DND-41 (cell line): ENCODE measurements at regions not wholly inside any gene's neighbourhood (a gene's known extent, or its start where the extent isn't known, plus 50 kb on each side); places are given as distances from the start of the nearest gene placed in this dataset.

Experiments
- CTCF ChIP-seq: IDR thresholded peaks from 2 replicates; pipeline ENCODE4 v1.5.1; 2012; ENCODE audit warnings: borderline replicate concordance, low read length, moderate library complexity, mild to moderate bottlenecking; ENCODE audit not compliant: poor library complexity, severe bottlenecking; ENCODE audit errors: extremely low read depth
- EZH2 ChIP-seq: IDR thresholded peaks from 3 replicates; pipeline ENCODE4 v1.6.1; 2012; ENCODE audit warnings: borderline replicate concordance, low read depth, mild to moderate bottlenecking, moderate library complexity, low read length, inconsistent platforms; ENCODE audit not compliant: severe bottlenecking

- no peak for TF ChIP-seq CTCF
- no peak for TF ChIP-seq EZH2
Measured at GRCh38 chrX:39910651-39911050, 187.1 kb downstream of the BCOR start.
